GM12875 (cell line): ENCODE measurements at regions not wholly inside any gene's neighbourhood (a gene's known extent, or its start where the extent isn't known, plus 50 kb on each side); places are given as distances from the start of the nearest gene placed in this dataset.
"Not testable (repeated sequence)": the region's sequence is repeated elsewhere in the genome, so short reads cannot be mapped to it uniquely, and the experiment has no call there.

Source experiments
- H3K4me3 ChIP-seq: one replicate; pipeline ENCODE4 v1.5.1; 2011; ENCODE audit warnings: low read depth, low read length, control low read depth
- CTCF ChIP-seq: IDR thresholded peaks from 2 replicates; pipeline ENCODE4 v1.5.1; 2011; ENCODE audit warnings: low read depth, mild to moderate bottlenecking, control low read depth, inconsistent platforms, low read length, moderate library complexity, borderline replicate concordance; ENCODE audit not compliant: insufficient read depth

DNA sequence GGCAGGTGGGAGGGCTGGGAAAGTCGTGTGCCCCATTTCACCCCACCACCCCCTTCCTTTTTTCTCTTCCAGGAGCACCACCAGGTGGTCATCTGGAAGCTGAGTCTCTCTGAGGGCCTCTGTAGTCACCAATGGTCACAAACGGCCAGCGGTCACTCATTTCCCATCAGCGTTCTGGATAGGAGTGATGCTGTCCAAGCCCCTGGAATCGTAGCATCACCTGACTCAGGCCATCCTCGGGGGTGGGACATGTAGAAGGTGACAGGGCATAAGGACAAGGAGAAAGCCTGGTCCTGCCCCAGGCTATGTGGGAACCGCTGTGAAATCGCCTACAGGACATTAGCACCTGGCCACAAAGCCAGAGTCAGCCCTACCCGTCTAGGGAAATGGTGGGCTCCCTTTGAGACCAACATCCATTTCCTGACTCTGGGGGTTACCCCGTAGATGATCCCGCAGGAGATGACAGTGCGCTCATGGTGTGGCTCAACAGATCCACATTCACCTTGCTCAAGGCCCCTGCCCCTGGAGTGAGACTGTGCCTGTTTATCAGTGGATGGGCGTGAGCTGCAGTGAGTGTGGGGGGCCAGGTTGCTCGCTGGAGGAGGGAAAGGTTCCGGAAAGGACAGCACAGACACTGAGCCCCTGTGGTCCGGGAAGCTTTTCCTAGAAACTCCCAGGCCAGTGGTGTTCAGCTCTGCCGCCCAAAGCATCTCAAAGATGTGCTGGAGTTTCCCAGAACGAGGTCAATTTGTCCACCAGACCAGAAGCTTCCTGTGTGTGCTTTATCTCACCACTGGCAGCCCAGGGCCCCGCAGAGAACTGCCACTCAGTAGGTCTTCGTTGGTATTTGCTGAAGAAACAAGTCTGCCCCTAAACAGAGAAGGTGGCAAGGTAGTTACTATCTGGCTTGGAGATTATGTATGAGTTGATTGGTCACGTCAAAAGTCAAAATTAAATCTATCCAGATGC lies 61.1 kb upstream of the UNC5A start:
- H3K4me3 ChIP-seq, result no peak overlapping the region
- TF ChIP-seq CTCF, result no peak

GRCh38 chr5:176750144-176750543 lies 60.2 kb upstream of the UNC5A start:
- H3K4me3 ChIP-seq, result no peak overlapping the region
- no peak for TF ChIP-seq CTCF

- H3K4me3 ChIP-seq, result no peak overlapping the region
- no peak for TF ChIP-seq CTCF
Measured at GRCh38 chr5:176754376-176754973, 55.9 kb upstream of the UNC5A start.

- H3K4me3 ChIP-seq, result not testable (repeated sequence)
Measured at GRCh38 chr5:176755593-176755992, 54.8 kb upstream of the UNC5A start.

DNA sequence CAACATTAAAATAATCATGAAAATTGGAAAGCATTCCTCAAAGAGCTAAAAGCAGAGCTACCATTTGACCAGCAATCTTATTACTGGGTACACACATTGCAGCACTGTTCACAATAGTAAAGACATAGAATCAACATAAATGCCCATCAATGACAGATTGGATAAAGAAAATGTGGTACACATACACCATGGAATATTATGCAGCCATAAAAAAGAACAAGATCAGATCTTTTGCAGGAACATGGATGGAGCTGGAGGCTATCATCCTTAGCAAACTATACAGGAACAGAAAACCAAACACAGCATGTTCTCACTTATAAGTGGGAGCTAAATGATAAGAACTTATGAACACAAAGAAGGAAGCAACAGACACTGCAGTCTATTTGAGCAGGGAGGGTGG lies 52.8 kb upstream of the UNC5A start:
- H3K4me3 ChIP-seq, result not testable (repeated sequence)
